Activated B cell treated with CpG ODN at 0.5 μM for 24 hours (primary cell): ENCODE measurements at regions not wholly inside any gene's neighbourhood (a gene's known extent, or its start where the extent isn't known, plus 50 kb on each side); places are given as distances from the start of the nearest gene placed in this dataset.

Experiments used
- ATAC-seq: fragments of 200-7000 bp; cut with Tn5 transposase; one replicate; pipeline ENCODE4 v1.10.0; 2021; ENCODE audit warnings: low read depth, mild to moderate bottlenecking, moderate library complexity
- CTCF ChIA-PET: fragments of 350-600 bp; sonication (Branson Sonifier 250); formaldehyde crosslinking; loops from one replicate; lab custom pipeline; 2021; ENCODE audit warnings: antibody characterized with exemption; lab: Charles Lee
- POLR2A ChIA-PET: fragments of 350-600 bp; sonication (Branson Sonifier 250); formaldehyde crosslinking; loops from one replicate; lab custom pipeline; 2021; ENCODE audit warnings: antibody characterized with exemption; lab: Charles Lee
- DNase-seq: peaks from one replicate; pipeline ENCODE4 v3.0.0; 2022
- H3K27ac Mint-ChIP-seq: one replicate; pipeline ENCODE4 v1.8.0; 2020; ENCODE audit warnings: mixed read lengths
- H3K27me3 Mint-ChIP-seq: one replicate; pipeline ENCODE4 v1.8.0; 2021; ENCODE audit warnings: mixed read lengths
- H3K36me3 Mint-ChIP-seq: one replicate; pipeline ENCODE4 v1.8.0; 2021; ENCODE audit warnings: low read depth, mixed read lengths
- H3K4me1 Mint-ChIP-seq: one replicate; pipeline ENCODE4 v1.8.0; 2021; ENCODE audit warnings: mixed read lengths
- H3K4me3 Mint-ChIP-seq: one replicate; pipeline ENCODE4 v1.8.0; 2020; ENCODE audit warnings: mild to moderate bottlenecking, mixed read lengths
- H3K9me3 Mint-ChIP-seq: one replicate; pipeline ENCODE4 v1.8.0; 2020; ENCODE audit warnings: mixed read lengths
- intact Hi-C: fragments of 100-400 bp; cut with micrococcal nuclease; formaldehyde crosslinking; loops from one replicate; pipeline ENCODE4 v1.15.1; 2024
- TF ChIP-seq, protein P1 (sequence below): fragments of 200-600 bp; IDR thresholded peaks from one replicate; pipeline ENCODE4 v1.8.0; 2022; ENCODE audit warnings: antibody characterized with exemption, mild to moderate bottlenecking

DNA sequence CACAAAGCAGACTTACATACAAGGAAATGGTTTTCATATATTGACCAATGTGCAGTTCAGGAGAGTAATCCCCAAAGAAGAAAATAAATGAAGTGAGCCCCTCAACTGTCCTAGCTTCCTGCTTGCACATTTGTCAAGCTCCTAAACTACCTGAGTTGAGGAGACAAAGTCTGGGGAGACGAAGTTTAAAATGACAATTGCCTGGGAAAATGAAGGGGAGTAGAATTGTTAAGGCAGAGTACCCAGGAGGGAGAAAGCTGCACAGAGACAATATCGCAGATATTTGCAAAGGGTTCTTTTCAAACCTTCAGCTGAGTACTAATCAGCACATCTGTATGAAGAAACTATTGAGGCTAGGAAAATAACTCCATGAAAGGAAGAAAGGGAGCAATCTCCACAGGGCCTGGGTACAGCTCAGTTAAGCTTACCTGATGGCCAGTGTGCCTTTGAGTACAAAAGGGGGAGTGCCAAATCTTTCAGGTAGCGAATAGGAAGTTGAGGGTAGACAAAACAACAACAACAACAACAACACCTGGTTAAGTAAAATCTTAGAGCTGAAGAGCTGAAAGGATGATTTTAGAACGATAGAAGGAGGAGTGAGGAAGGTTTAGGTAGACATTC is 1700.1 kb upstream of the PRR20A start:
- intact Hi-C loops = no loop called here

DNA sequence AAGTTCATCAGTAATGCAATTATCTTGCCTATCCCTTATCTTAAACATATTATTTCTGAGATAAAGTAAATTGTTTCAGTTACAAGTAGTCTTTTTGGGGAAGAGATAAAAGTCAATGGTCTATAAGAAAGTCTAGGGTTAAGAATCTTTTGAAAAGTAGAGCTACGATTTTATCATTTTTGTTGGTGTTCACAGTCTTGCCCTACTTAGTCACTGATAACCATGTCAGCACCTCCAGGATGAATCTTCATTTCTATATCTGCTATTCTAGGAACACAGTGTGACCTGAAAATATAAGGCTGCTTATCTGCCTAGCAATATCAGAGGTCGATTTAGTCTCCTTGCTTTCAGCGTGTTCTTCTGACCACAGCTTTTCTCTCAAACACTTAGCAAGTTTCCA is 1676.5 kb upstream of the PRR20A start:
- ChIA-PET POLR2A (no interaction called here), CTCF (no interaction called here)
- Mint-ChIP-seq H3K27ac (no peak overlapping the region), H3K27me3 (no peaks in the 10 kb centered on the region), H3K36me3 (no peaks in the 10 kb centered on the region), H3K4me3 (no peak overlapping the region), H3K9me3 (peaks cover under 1% of the 10 kb centered on the region), H3K4me1 (no peaks in the 10 kb centered on the region)
- TF ChIP-seq, protein P1, sequence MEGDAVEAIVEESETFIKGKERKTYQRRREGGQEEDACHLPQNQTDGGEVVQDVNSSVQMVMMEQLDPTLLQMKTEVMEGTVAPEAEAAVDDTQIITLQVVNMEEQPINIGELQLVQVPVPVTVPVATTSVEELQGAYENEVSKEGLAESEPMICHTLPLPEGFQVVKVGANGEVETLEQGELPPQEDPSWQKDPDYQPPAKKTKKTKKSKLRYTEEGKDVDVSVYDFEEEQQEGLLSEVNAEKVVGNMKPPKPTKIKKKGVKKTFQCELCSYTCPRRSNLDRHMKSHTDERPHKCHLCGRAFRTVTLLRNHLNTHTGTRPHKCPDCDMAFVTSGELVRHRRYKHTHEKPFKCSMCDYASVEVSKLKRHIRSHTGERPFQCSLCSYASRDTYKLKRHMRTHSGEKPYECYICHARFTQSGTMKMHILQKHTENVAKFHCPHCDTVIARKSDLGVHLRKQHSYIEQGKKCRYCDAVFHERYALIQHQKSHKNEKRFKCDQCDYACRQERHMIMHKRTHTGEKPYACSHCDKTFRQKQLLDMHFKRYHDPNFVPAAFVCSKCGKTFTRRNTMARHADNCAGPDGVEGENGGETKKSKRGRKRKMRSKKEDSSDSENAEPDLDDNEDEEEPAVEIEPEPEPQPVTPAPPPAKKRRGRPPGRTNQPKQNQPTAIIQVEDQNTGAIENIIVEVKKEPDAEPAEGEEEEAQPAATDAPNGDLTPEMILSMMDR = no peak
- no peak for DNase-seq
- intact Hi-C loops = no loop called here
- ATAC-seq = no peak

More for the DNA sequence above, 1700.1 kb upstream of the PRR20A start:
- ChIA-PET POLR2A (no interaction called here), CTCF (no interaction called here)
- TF ChIP-seq, protein P1 = no peak
- no peak for DNase-seq
- ATAC-seq = no peak
- no peaks in the 10 kb centered on the region for H3K27me3 Mint-ChIP-seq
- H3K36me3 Mint-ChIP-seq = no peaks in the 10 kb centered on the region
- no peak overlapping the region for H3K27ac Mint-ChIP-seq
- H3K4me1 Mint-ChIP-seq = no peaks in the 10 kb centered on the region
- H3K9me3 Mint-ChIP-seq = peaks cover 3% of the 10 kb centered on the region
- no peak overlapping the region for H3K4me3 Mint-ChIP-seq

DNA sequence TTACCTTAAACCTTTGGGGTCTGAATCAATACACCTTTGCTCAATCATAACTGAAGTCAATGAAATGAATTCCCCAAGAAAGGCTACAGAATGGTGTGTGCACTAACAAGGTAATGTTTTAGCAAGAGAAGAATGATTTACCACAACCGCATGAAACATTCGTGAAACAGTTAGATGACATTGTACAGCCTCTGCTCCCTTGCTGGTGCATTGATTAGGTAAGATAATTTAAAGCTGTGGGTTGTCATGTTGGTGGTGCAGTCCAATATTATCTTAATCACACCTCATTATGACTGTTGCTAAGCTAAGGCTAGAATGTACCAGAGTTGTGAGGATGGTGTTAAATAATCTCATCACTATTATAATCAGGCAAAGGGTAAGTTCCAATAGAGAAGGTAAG is 1673.2 kb upstream of the PRR20A start:
- POLR2A ChIA-PET = no interaction called here
- TF ChIP-seq, protein P1 = no peak

DNA sequence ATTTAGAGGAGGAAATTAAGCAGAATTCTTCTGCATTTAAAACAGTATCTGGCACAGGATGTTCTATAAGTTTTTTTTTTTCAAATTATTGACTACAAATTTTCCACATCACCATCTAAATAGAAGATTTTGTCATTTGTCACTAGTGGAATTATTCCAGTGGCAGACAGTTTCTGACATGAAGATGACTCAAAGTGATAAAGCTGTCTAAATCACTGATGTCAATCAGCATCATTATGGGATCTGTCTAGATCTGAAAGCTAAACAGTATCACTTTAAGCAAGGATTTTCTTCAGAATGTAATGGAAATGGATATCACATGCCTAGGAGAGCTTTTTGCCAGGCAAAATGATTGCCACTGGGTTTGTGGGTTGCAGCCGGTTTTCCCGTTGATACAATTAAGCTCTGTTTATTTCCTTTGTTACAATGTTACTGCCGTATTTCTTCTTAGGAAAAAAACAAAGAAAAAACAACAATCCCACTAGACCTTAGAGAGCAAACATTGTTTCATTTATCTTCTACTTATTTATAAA is 1657.0 kb upstream of the PRR20A start:
- Mint-ChIP-seq H3K4me3 (no peak overlapping the region), H3K27ac (no peak overlapping the region), H3K4me1 (no peaks in the 10 kb centered on the region), H3K27me3 (no peaks in the 10 kb centered on the region), H3K9me3 (peaks cover 20% of the 10 kb centered on the region), H3K36me3 (no peaks in the 10 kb centered on the region)
- TF ChIP-seq, protein P1 = no peak
- ChIA-PET POLR2A (no interaction called here), CTCF (no interaction called here)
- no peak for DNase-seq
- ATAC-seq = no peak
- intact Hi-C loops = no loop called here

More for the DNA sequence above, 1673.2 kb upstream of the PRR20A start:
- H3K36me3 Mint-ChIP-seq = no peaks in the 10 kb centered on the region
- intact Hi-C loops = no loop called here
- H3K9me3 Mint-ChIP-seq = peaks cover 9% of the 10 kb centered on the region
- H3K4me1 Mint-ChIP-seq = no peaks in the 10 kb centered on the region
- H3K27ac Mint-ChIP-seq = no peak overlapping the region
- H3K27me3 Mint-ChIP-seq = no peaks in the 10 kb centered on the region
- DNase-seq (no peak), ATAC-seq (no peak)
- CTCF ChIA-PET = no interaction called here
- H3K4me3 Mint-ChIP-seq = no peak overlapping the region

DNA sequence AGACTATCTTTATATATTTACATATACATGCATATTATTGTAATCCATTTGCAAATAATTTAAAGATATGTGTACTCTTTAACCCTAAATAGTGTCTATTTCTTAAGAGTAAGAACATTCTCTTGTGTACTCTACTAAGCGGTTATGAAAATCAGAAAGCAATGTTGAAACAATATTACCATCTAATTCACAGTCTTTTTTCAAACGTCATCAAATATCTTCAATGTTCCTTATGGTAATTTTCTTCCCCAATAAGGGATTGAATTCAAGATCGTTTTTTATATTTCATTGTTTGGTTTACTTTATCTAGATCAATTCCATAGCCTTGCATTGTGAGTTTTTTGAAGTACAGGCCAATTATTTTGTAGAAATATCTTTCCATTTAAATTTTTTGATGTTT is 1647.4 kb upstream of the PRR20A start:
- no peaks in the 10 kb centered on the region for H3K36me3 Mint-ChIP-seq
- no peaks in the 10 kb centered on the region for H3K4me1 Mint-ChIP-seq
- H3K4me3 Mint-ChIP-seq = no peak overlapping the region
- TF ChIP-seq, protein P1 = no peak
- DNase-seq (no peak), ATAC-seq (no peak)
- H3K27me3 Mint-ChIP-seq = no peaks in the 10 kb centered on the region
- intact Hi-C loops = no loop called here
- peaks cover 7% of the 10 kb centered on the region for H3K9me3 Mint-ChIP-seq
- ChIA-PET CTCF (no interaction called here), POLR2A (no interaction called here)
- no peak overlapping the region for H3K27ac Mint-ChIP-seq
